BLaER1 treated with 17β-estradiol and CSF1 and Interleukin-3, amounts not matched to agents 10 nM and 100 nM (cell line): ENCODE measurements at regions not wholly inside any gene's neighbourhood (a gene's known extent, or its start where the extent isn't known, plus 50 kb on each side); places are given as distances from the start of the nearest gene placed in this dataset.
A peak's percentile ranks its signal among the peaks of the same experiment; 100 is the strongest.

Experiments used
- H3K27ac ChIP-seq, 11 experiments: shearing (Covaris generic); formaldehyde crosslinking; 2 replicates each; pipeline ENCODE4 v1.8.1; 2022
- H3K27me3 ChIP-seq, 11 experiments: shearing (Covaris generic); formaldehyde crosslinking; 2 replicates each; pipeline ENCODE4 v1.8.1; 2022
- H3K36me3 ChIP-seq, 11 experiments: shearing (Covaris generic); formaldehyde crosslinking; 2 replicates each; pipeline ENCODE4 v1.8.1; 2022
- H3K4me1 ChIP-seq, 10 experiments: shearing (Covaris generic); formaldehyde crosslinking; 2 replicates each; pipeline ENCODE4 v1.8.1; 2022
- H3K4me2 ChIP-seq, 11 experiments: shearing (Covaris generic); formaldehyde crosslinking; 2 replicates each; pipeline ENCODE4 v1.8.1; 2022
- H3K4me3 ChIP-seq, 10 experiments: shearing (Covaris generic); formaldehyde crosslinking; 2 replicates each; pipeline ENCODE4 v1.8.1; 2022
- H3K9ac ChIP-seq, 11 experiments: shearing (Covaris generic); formaldehyde crosslinking; 2 replicates each; pipeline ENCODE4 v1.8.1; 2022
- H3K9me3 ChIP-seq, 11 experiments: shearing (Covaris generic); formaldehyde crosslinking; replicated peaks in 1 of 11; 2 replicates each; pipeline ENCODE4 v1.8.1; 2022
- H4K20me1 ChIP-seq, 11 experiments: shearing (Covaris generic); formaldehyde crosslinking; 2 replicates each; pipeline ENCODE4 v1.8.1; 2022
- Cebpa-rat ChIP-seq, 11 experiments: shearing (Covaris generic); IDR thresholded peaks; 2 replicates each; pipeline ENCODE4 v1.8.1; 2022

DNA sequence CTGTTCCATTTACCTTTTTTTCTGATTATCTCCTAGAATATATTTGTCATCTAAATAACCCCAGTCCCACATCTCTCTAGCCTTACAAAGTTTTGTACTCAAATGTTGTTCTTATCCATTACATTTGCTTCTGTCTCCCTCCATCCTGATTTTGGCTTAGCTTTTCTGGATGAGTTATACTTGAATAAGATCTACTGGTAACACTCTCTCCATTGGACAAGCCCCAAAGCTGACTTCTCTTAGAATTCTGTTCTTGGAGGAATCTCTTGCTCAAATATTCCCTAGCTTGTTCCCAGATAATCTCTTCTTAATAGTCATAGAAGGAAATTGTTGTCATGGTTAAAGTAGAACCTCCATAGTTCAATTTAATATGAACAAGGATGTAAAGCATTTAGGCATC is 115.5 kb upstream of the HS3ST1 start:
- Histone ChIP-seq H3K4me3 (no peak overlapping the region), H3K9ac (peak overlapping the region in 2 of 11 experiments; percentile 41 to 53; a peak in 4 of 22 replicates), H3K27me3 (no peaks in the 10 kb centered on the region), H3K4me1 (peaks cover 11 to 68% (median 28%) of the 10 kb centered on the region in 10 experiments), H3K4me2 (peak overlapping the region; percentile 45 to 76 (median 68); a peak in 21 of 22 replicates), H3K9me3 (no peaks in the 10 kb centered on the region), H3K27ac (peak overlapping the region in 9 of 11 experiments; percentile 46 to 82 (median 70); a peak in 19 of 22 replicates), H3K36me3 (no peaks in the 10 kb centered on the region), H4K20me1 (no peaks in the 10 kb centered on the region)
- no peak for TF ChIP-seq Cebpa-rat (IDR thresholded peaks at IDR 0.05)

DNA sequence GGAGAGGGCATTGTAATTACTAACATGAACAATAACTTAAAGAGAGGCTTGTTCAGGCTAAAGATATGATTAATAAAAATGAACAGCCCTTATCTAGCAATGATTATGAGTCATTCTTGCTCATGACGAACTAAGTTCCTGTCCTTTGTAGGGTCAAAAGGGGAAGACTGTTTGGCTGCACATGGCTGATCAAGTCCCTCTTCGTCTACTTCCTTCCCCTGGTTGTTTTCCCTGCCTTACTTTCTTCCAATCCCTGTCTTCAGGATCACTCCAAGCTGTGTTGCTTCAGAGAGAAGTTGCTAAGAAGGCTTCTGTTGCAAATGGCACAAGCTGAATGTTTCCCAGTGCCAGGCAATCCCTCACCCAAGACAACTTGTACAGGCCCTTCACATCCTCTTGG is 115.0 kb upstream of the HS3ST1 start:
- peak overlapping the region; percentile 45 to 76 (median 68) for H3K4me2 ChIP-seq
- TF ChIP-seq Cebpa-rat (IDR thresholded peaks at IDR 0.05), result no peak
- peaks cover 11 to 63% (median 28%) of the 10 kb centered on the region in 10 experiments for H3K4me1 ChIP-seq
- no peaks in the 10 kb centered on the region for H3K36me3 ChIP-seq
- H3K9ac ChIP-seq, result peak overlapping the region in 4 of 11 experiments; percentile 17 to 54 (median 47); a peak in 4 of 22 replicates
- no peaks in the 10 kb centered on the region for H4K20me1 ChIP-seq
- no peaks in the 10 kb centered on the region for H3K27me3 ChIP-seq
- H3K27ac ChIP-seq, result peak overlapping the region in 9 of 11 experiments; percentile 46 to 82 (median 70); a peak in 19 of 22 replicates
- H3K4me3 ChIP-seq, result no peak overlapping the region
- no peaks in the 10 kb centered on the region for H3K9me3 ChIP-seq

DNA sequence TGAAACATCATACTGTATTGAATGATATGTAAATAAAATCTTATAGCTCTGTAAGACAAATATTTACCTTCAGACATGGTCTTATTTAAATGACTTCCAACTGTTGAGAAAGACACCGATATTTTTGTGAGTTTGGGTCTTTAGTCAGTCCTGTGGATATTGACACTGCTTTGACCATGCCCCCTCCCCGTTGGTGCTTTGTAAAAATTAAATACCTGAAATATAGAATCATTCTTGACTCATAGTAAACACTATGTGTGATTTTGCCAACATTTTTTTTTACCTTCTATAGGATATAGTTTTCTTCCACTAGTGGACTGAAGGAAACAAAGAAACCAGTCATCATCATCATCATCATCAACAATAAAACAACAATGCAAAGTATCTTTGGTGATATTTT is 114.3 kb upstream of the HS3ST1 start:
- peaks cover 11 to 55% (median 26%) of the 10 kb centered on the region in 10 experiments for H3K4me1 ChIP-seq
- no peaks in the 10 kb centered on the region for H4K20me1 ChIP-seq
- no peak for TF ChIP-seq Cebpa-rat (IDR thresholded peaks at IDR 0.05)
- no peaks in the 10 kb centered on the region for H3K27me3 ChIP-seq
- H3K4me3 ChIP-seq, result no peak overlapping the region
- H3K9ac ChIP-seq, result no peak overlapping the region
- peak overlapping the region in 6 of 11 experiments; percentile 61 to 82 (median 72); a peak in 7 of 22 replicates for H3K27ac ChIP-seq
- no peaks in the 10 kb centered on the region for H3K36me3 ChIP-seq
- H3K4me2 ChIP-seq, result peak overlapping the region in 9 of 11 experiments; percentile 46 to 76 (median 70); a peak in 17 of 22 replicates
- no peaks in the 10 kb centered on the region for H3K9me3 ChIP-seq

DNA sequence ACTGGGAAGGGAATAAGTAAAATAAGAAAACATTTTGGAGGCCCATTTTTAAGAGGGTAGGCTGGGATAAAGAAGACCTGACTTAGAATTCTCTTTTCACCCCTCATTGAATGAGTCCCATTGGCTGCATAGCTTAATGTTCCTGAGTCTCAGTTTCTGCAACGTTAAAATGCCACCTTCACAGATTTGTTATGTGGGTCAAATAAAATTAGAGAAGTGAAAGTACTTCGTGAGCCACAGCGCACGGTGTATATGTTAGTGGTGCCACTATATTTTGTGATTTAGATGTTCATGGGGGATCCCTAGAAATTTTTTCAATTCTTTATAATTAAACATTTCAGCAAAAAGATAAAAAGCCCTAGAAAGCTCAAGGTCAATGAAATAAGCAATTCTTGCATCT is 109.2 kb upstream of the HS3ST1 start:
- Histone ChIP-seq H3K4me1 (peaks cover 0 to 16% (median 0%) of the 10 kb centered on the region in 10 experiments; a peak in 8 of 20 replicates), H3K9ac (no peak overlapping the region), H3K4me2 (peak overlapping the region in 3 of 11 experiments; percentile 9 to 41 (median 23); a peak in 3 of 22 replicates)

DNA sequence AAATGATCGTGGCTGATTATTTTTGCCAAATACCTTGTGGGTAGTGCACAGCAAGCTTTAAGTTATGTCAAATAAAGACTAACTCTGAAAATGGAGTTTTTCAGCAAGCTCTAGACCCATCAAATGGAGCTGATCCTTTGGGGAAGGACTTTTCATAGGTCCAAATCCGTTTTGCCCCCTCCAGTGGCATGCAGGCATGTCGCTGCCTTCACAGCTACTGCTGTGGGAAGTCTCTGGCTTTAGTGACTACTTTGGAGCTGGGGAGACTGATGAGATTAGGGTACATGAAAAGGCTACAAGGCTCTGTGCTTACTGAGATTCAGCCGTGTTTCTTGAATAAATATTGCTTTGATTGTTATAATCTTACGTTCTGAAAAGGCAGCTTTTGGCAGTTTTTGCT is 106.6 kb upstream of the HS3ST1 start:
- no peak overlapping the region for H3K27ac ChIP-seq
- H3K9ac ChIP-seq, result no peak overlapping the region
- no peak for TF ChIP-seq Cebpa-rat (IDR thresholded peaks at IDR 0.05)

More for the DNA sequence above, 109.2 kb upstream of the HS3ST1 start:
- H3K9me3 ChIP-seq, result no peaks in the 10 kb centered on the region
- no peak overlapping the region for H3K27ac ChIP-seq
- H4K20me1 ChIP-seq, result no peaks in the 10 kb centered on the region
- TF ChIP-seq Cebpa-rat (IDR thresholded peaks at IDR 0.05), result no peak
- H3K4me3 ChIP-seq, result no peak overlapping the region
- H3K27me3 ChIP-seq, result no peaks in the 10 kb centered on the region
- no peaks in the 10 kb centered on the region for H3K36me3 ChIP-seq

DNA sequence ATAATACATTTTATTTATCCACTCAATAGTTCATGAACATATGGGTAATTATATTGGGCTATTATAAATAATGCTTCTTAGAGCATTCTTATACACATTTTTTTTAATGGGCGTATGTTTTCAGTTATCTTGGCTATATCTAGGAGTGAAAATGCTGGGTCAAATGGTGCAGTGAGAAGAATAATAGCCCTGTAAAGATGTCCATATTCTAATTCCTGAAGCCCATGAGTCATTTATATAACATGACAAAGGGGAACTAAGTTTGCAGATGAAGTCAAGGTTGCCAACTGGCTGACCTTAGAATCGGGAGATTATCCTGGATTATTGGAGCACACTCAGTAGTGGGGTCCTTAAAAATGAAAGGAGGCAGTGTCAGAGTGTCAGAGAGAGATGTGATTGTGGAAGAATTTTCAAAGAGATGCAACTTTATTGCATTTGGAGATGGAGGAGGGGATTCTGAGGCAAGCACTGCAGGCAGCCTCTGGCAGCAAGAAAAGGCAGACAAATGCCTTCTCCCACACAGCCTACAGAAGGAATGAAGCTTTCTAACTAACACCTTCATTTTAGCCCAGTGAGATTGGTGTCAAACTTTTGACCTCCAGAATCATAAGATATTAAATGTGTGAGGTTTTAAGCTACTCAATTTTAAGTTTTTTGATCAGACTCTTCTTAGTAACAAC is 106.1 kb upstream of the HS3ST1 start:
- Histone ChIP-seq H3K27ac (no peak overlapping the region), H3K4me1 (peaks cover 0 to 9% (median 0%) of the 10 kb centered on the region in 10 experiments; a peak in 6 of 20 replicates), H3K27me3 (no peaks in the 10 kb centered on the region), H4K20me1 (no peaks in the 10 kb centered on the region), H3K4me3 (no peak overlapping the region), H3K36me3 (no peaks in the 10 kb centered on the region), H3K9ac (no peak overlapping the region), H3K9me3 (peaks cover 0 to 14% (median 4%) of the 10 kb centered on the region in 11 experiments; a peak in 7 of 22 replicates), H3K4me2 (no peak overlapping the region)
- TF ChIP-seq Cebpa-rat (IDR thresholded peaks at IDR 0.05), result no peak

More for the DNA sequence above, 106.6 kb upstream of the HS3ST1 start:
- Histone ChIP-seq H3K4me1 (peaks cover 0 to 9% (median 0%) of the 10 kb centered on the region in 10 experiments; a peak in 6 of 20 replicates), H4K20me1 (no peaks in the 10 kb centered on the region), H3K4me2 (no peak overlapping the region), H3K27me3 (no peaks in the 10 kb centered on the region), H3K4me3 (no peak overlapping the region), H3K9me3 (peaks cover 0 to 9% (median 4%) of the 10 kb centered on the region in 11 experiments; a peak in 7 of 22 replicates), H3K36me3 (no peaks in the 10 kb centered on the region)

DNA sequence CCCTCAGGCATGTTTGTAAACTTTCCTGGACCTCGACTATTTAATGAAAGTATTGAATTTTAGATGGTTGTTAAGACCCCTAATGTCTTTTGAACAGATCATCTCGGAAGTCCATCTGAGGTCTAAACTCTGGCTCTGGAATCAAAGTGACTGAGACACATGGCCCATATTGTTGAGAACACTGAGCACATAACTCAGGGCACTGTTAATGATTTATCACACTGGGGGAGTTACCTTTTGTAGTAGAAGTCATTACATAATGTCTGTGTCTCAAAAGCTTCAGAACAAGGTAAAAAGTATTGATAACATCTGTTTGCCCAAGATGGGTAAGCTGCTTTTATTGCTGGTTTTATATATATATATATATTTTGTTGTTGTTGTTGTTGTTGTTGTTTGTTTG is 103.4 kb upstream of the HS3ST1 start:
- peaks cover 0 to 15% (median 4%) of the 10 kb centered on the region in 11 experiments; a peak in 7 of 22 replicates for H3K9me3 ChIP-seq

DNA sequence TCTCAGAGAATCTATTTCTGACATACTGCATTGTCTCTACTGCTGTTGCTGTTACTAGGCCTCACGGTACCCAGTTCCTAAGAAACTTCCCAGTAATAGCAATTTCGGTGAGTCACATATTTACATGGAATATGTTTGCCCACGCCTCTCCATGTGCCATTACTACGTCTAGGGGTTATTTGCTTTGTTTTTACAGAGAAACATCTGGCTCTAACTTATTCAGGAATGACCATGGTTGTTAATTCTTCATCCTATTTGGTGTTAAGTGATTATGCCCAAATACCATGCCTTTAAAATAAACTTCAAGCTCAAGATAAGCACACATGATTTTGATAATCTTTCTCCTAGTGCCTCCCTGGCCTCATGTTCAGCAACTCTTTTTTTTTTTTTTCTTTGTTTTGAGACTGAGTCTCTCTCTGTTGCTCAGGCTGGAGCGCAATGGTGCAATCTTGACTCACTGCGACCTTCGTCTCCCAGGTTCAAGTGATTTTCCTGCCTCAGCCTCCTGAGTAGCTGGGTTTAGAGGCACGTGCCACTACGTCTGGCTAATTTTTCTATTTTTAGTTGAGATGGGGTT is 101.0 kb upstream of the HS3ST1 start:
- H3K4me2 ChIP-seq, result no peak overlapping the region
- H3K36me3 ChIP-seq, result no peaks in the 10 kb centered on the region

More for the DNA sequence above, 103.4 kb upstream of the HS3ST1 start:
- no peaks in the 10 kb centered on the region for H3K27me3 ChIP-seq
- no peak overlapping the region for H3K27ac ChIP-seq
- no peaks in the 10 kb centered on the region for H3K36me3 ChIP-seq
- H3K4me2 ChIP-seq, result no peak overlapping the region
- no peak for TF ChIP-seq Cebpa-rat (IDR thresholded peaks at IDR 0.05)
- no peak overlapping the region for H3K9ac ChIP-seq
- H3K4me3 ChIP-seq, result no peak overlapping the region
- no peaks in the 10 kb centered on the region for H3K4me1 ChIP-seq
- H4K20me1 ChIP-seq, result no peaks in the 10 kb centered on the region

DNA sequence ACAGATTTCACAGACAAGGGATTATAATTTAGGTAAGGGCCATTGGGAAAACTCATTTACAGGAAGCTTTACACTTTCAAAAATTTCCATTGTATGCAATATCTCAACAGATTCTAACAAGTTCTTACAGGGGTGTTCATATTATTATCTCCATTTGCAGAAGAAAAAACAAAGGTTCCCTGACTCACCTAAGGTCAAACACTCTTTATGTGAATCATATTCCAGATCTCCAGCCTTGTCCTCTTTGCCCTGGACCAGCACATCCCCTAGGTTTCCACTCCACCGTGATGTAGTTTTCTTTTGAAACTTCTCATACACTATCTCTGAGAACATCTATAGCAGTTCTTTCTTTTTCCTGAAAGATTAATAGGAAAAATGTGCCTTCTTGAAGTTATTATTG is 96.4 kb upstream of the HS3ST1 start:
- H3K9ac ChIP-seq, result no peak overlapping the region
- H3K4me2 ChIP-seq, result no peak overlapping the region
- TF ChIP-seq Cebpa-rat (IDR thresholded peaks at IDR 0.05), result no peak
- H3K27ac ChIP-seq, result no peak overlapping the region
- H3K9me3 ChIP-seq, result peaks cover 0 to 3% (median 0%) of the 10 kb centered on the region in 11 experiments; a peak in 3 of 22 replicates
- no peak overlapping the region for H3K4me3 ChIP-seq
- no peaks in the 10 kb centered on the region for H3K27me3 ChIP-seq
- H4K20me1 ChIP-seq, result no peaks in the 10 kb centered on the region
- H3K4me1 ChIP-seq, result no peaks in the 10 kb centered on the region
- H3K36me3 ChIP-seq, result no peaks in the 10 kb centered on the region

More for the DNA sequence above, 101.0 kb upstream of the HS3ST1 start:
- TF ChIP-seq Cebpa-rat (IDR thresholded peaks at IDR 0.05), result no peak
- no peaks in the 10 kb centered on the region for H3K4me1 ChIP-seq
- no peaks in the 10 kb centered on the region for H3K27me3 ChIP-seq
- no peaks in the 10 kb centered on the region for H4K20me1 ChIP-seq
- H3K9me3 ChIP-seq, result peaks cover 0 to 15% (median 4%) of the 10 kb centered on the region in 11 experiments; a peak in 7 of 22 replicates
- H3K4me3 ChIP-seq, result no peak overlapping the region
- no peak overlapping the region for H3K9ac ChIP-seq
- no peak overlapping the region for H3K27ac ChIP-seq
